ENCODE measurements at regions not wholly inside any gene's neighbourhood (a gene's known extent, or its start where the extent isn't known, plus 50 kb on each side); places are given as distances from the start of the nearest gene placed in this dataset.

GRCh38 chr2:45242161-45242741 lies 233.0 kb upstream of the SIX2 start:
- TF ChIP-seq CTCF (IDR thresholded peaks at IDR 0.05) = no peak
- no peak for TF ChIP-seq EP300 (IDR thresholded peaks at IDR 0.05)
- no peak for TF ChIP-seq POLR2A (IDR thresholded peaks at IDR 0.05)
